HCT116 (cell line): ENCODE measurements at regions not wholly inside any gene's neighbourhood (a gene's known extent, or its start where the extent isn't known, plus 50 kb on each side); places are given as distances from the start of the nearest gene placed in this dataset.

Source experiments
- CEBPB ChIP-seq: IDR thresholded peaks from 2 replicates; pipeline ENCODE4 v1.6.1; 2012; ENCODE audit warnings: low read depth
- POLR2A ChIP-seq: IDR thresholded peaks from 2 replicates; pipeline ENCODE4 v1.7.0; 2011; ENCODE audit warnings: borderline replicate concordance; ENCODE audit not compliant: insufficient read depth, insufficient read length; ENCODE audit errors: extremely low read depth
- ZNF274 ChIP-seq: fragments of 200-500 bp; sonication (Bioruptor generic); IDR thresholded peaks from 2 replicates; pipeline ENCODE4 v1.6.1; 2014; ENCODE audit warnings: mild to moderate bottlenecking, low read depth, low read length, inconsistent platforms
- TF ChIP-seq, protein P1 (sequence below), 3 experiments: fragments of 200-600 bp in 1 of 3; sonication (generic) in 1 of 3; IDR thresholded peaks in 2 of 3; conservative IDR thresholded peaks in 1 of 3; 2 replicates each; pipeline ENCODE4 v1.5.1; 2012 to 2017; ENCODE audit warnings: low read depth in 2 of 3, low read length in 2 of 3, antibody characterized with exemption in 1 of 3, borderline replicate concordance in 1 of 3, control low read depth in 1 of 3, mild to moderate bottlenecking in 1 of 3, mixed read lengths in 1 of 3, mixed run types in 1 of 3, moderate library complexity in 1 of 3; ENCODE audit not compliant: insufficient read depth in 1 of 3

DNA sequence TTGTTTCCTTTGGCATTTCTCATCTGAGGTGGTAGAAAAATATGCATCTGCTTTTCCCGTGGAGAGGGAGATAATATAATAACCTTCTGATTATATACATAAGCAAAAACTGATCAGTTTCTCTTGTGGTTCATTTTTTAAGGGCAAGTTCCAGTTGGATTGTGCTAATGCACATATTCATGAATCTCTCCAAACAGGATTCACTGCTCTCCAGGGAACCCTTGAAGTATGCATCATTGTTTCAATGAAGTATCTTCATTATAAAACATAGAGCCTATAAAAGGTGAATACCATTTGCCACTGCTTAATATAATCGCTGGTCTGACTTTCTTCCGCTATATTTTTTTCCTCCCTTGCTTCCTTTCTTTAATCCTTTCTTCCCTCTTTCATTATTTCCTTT lies 384.7 kb downstream of the FIGN start:
- TF ChIP-seq, protein P1, sequence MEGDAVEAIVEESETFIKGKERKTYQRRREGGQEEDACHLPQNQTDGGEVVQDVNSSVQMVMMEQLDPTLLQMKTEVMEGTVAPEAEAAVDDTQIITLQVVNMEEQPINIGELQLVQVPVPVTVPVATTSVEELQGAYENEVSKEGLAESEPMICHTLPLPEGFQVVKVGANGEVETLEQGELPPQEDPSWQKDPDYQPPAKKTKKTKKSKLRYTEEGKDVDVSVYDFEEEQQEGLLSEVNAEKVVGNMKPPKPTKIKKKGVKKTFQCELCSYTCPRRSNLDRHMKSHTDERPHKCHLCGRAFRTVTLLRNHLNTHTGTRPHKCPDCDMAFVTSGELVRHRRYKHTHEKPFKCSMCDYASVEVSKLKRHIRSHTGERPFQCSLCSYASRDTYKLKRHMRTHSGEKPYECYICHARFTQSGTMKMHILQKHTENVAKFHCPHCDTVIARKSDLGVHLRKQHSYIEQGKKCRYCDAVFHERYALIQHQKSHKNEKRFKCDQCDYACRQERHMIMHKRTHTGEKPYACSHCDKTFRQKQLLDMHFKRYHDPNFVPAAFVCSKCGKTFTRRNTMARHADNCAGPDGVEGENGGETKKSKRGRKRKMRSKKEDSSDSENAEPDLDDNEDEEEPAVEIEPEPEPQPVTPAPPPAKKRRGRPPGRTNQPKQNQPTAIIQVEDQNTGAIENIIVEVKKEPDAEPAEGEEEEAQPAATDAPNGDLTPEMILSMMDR (IDR thresholded peaks at IDR 0.05 in 2 of 3, conservative IDR thresholded peaks at IDR 0.05 in 1 of 3; ENCODE audit: borderline replicate concordance in 1 of 3, insufficient read depth in 1 of 3, low read depth in 2 of 3, low read length in 2 of 3) = no peak
- TF ChIP-seq CEBPB = no peak
- TF ChIP-seq ZNF274 = no peak
- no peak for TF ChIP-seq POLR2A
